ENCODE measurements at regions not wholly inside any gene's neighbourhood (a gene's known extent, or its start where the extent isn't known, plus 50 kb on each side); places are given as distances from the start of the nearest gene placed in this dataset.

DNA sequence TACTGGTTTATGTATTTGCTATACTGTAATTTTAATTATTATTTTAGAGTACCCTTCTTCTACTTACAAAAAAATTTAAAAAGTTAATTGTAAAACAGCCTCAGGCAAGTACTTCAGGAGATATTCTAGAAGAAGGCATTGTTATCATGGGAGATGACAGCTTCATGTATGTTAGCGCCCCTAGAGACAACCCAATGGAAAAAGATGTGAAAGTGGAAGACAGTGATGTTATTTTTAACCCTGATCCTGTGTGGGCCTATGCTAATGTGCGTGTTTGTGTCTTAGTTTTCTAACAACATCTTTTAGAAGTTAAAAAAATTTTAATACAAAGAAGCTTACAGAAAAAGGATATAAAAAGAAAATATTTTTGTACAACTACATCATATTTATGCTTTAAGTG lies 205.0 kb downstream of the FAM76B start:
- DNase-seq (ENCODE audit: low read depth) = no peak

DNA sequence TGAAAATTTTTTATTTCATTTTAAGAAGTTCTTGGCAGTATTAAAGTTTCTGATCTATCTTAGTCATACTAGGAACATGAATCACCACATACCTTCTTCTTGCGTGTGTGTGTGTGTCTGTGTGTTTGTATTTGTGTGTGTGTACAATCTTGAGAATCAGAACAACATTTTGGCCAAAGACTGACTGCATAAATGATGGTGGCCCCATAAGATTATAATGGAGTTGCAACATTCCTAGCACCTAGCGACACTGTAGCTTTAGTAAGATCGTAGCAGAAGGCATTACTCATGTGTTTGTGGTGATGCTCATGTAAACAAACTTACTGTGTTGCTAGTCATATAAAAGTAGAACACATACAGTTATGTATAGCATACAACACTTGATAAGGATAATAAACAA lies 205.4 kb downstream of the FAM76B start:
- DNase-seq (ENCODE audit: low read depth) = no peak

DNA sequence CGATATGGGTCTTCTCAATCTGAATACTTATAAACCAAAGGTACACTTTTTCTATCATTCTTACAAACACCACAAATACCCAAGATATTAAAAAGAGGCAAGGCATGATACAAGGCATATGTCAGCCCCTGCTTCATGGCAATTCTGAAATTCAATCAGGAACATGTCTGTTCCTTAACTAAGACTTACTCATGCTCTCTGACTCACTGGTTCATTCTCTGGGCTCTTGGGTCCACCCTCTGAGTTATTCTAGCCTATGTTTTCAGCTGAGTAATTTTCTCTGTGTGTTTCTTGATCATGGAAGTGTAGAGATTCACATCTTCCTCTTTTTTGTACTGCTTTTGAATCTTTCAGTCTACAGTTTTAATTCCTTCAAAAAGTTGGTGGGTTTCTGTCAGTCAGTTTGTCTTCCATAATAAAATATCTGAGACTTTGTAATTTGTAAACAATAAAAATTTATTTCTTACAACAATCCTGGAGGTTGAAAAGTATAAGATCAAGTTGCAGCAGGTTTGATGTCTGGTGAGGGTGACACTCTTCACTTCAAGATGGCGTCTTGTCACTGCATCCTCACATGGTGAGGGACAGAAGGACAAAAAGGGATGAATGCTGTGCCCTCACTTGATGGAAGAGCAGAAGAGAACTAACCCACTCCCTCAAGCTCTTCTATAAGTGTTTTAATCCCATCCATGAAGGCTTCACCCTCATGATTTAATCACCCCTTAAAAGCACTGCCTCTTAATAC lies 211.7 kb downstream of the FAM76B start:
- no peak for DNase-seq (ENCODE audit: low read depth)

DNA sequence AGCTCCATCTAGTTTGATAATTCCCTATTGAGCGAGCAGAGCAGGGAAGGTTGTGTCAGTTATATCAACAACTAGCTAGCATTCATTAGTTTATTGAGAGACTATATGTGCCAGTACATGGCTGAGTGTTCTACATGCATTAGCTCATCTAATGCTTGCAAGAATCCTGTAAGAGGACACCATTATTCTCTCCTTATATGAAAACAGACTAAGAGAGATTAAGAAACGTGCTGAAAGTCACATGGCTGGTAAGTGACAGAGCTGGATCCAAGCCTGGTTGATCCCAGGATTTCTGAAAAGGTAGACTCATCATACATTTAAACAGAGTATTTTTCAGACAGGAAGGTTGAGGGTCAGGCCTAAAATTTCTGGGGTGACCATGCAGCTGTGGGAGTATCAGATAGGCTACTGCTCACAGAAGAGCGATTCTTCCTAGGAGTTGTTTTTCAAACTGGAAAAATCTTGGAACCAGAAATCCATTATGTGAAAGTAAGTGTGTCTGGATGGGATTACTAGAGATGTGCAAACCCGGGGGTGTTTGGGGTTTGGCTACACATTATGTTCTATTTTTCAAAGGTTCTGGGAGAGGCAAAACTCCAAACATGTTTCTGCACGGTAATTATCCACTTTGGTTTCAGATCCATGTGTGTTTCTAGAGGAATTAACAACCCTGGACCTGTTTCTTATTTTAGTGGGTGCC lies 213.3 kb downstream of the FAM76B start:
- DNase-seq (ENCODE audit: low read depth) = no peak

DNA sequence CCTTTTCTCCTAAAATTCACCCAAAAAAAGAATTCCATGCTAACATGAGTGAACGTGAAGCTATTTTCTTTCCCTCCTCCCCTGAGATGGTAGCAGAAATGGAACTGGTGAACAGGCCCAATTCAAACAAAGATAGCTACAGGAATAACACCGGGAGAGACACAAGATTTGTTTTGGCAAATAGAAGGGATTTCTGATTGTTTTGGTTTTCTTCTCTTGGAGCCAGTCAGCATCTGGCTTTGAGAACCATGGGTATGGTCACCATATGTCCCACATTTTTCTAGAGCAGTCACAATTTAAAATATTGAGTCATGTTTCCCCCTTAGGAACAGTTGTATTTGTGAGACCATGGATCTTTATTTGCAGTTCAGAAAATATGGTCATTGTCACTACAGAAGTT lies 214.1 kb downstream of the FAM76B start:
- DNase-seq (ENCODE audit: low read depth) = no peak

DNA sequence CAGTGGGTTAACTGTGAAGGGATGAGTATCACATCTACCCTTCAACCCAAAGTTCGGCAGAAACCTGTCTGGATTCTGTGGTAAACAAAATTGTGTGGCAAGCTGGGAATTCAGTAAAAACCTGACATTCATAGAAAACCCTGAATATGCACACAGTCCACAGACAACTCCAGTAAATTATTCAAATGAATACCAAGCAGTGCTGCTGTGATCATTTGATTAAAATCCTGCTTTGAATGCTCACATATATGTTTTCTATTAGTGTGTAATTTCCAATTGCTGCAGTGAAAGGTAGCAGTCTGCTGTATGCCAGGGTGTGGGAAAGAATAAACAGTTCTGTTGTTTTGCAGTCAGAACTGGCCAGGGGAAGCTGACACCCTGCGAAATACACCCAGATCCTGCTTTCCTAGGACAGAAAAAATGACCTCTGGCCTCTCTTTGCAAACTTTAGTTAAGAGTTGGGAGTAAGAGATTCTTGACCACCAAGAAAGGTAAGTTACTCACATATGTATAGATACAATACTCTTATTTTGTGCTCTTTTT lies 217.8 kb downstream of the FAM76B start:
- no peak for DNase-seq (ENCODE audit: low read depth)

DNA sequence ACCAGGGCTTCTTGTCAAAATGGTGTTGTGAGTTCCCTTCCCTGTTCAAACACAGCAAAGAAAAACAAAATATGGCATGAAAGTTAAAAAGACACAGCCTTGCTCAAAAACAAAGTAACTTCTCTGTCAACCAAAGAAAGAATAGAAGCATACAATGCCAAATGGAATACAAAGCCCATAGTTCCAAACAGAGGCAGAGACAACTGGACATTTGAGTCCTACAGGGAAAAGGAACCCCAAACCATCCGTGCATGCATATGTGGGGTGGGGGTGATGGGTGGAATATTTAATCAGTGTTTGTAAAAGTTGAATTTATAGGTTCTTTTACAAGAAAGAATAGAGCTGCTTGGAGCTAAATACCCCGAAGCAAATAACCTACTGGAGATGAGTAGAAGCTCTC lies 218.7 kb downstream of the FAM76B start:
- DNase-seq (ENCODE audit: low read depth) = no peak

DNA sequence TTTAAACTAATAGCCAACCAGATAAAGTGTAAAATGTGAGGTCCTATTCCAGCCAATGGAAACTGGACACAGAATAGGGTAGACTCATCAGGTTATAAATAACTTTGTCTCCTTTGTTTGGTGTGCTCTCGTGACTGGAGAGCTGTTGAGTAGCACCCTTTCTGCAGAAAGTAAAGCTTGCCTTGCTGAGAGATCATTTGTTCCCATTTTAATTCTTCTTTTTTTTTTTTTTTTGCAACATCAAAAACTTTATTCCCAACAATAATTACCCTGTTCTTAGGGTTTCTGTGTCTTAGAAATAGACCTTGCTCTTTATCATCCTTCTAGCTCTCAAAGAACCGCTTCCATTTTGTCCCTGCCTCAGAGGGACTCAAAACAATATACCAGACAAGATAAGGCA lies 220.4 kb downstream of the FAM76B start:
- no peak for DNase-seq (ENCODE audit: low read depth)

DNA sequence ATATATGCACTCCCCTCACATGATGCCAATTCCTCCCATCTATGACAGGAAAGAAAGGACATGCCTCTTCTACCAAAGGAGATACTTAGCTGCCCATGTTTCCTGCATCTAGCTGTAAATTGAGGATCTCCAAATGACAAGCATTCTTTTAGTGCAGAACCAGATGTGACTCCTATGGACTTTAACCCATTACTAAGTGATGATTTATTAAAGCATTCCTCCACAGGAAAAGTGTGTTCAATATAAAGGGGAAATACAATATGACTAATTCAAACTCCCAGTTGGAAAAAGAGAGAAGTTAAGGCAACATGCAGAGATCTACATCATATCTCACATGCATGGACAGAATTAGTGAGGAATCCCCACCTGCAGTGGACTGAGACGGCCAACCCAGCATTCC lies 221.3 kb downstream of the FAM76B start:
- no peak for DNase-seq (ENCODE audit: low read depth)

DNA sequence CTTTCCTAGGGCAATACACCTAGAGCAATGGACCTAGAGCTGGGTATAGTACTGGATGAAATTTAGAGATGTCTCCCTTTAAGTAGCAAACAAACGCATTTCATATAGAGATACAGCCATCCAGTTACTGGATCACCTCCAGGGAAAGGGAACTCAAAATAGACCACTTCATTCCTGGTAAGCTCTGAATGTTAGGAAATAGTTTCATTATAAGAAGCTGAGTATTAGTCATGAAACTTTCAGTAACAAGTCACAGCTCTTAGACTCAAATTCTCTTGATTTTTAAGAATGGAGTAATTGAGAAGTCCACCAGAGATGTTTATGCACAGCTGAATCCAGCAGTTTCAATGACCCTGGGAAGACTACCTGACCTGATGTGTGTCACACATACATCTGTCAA lies 221.9 kb downstream of the FAM76B start:
- no peak for DNase-seq (ENCODE audit: low read depth)

DNA sequence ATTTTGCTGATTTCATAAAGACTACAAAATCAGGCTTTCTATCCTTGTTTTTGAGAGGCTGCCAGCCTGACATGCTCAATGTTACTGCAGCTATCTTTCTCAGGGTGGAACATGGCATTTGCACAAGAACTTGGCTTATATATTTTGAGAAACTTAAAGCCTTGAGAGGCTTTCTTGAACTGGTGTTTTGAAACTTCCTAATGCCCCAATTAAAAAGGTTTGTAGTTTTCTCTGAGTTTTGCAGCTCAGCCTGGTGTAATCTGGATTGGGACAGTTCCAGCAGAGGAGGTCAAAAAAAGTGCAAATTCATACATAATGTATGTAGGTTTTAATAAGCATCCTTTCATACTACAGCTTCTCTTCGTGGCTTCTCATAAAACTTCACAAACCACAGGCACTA lies 223.4 kb downstream of the FAM76B start:
- no peak for DNase-seq (ENCODE audit: low read depth)

DNA sequence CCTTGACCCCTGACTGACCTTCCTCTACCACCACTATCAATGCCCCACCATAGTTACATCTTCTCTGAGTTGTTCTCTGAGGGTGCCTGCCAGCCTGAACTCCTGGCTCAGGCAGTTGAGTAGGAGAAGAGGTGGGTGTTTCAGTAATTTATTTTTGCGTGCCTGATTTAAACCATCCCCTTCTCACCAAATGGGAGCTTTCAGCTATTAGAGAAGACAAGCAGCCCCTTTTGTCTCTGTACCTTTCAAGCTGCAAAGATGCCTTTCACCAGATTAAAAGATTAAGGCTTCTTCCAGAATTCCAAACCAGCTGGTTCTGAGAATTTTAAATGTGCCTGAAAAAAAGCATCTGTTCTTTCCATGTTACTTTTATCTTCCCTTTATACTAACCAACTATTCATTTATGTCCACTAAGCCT lies 223.8 kb downstream of the FAM76B start:
- DNase-seq (ENCODE audit: low read depth) = peak; percentile 32

DNA sequence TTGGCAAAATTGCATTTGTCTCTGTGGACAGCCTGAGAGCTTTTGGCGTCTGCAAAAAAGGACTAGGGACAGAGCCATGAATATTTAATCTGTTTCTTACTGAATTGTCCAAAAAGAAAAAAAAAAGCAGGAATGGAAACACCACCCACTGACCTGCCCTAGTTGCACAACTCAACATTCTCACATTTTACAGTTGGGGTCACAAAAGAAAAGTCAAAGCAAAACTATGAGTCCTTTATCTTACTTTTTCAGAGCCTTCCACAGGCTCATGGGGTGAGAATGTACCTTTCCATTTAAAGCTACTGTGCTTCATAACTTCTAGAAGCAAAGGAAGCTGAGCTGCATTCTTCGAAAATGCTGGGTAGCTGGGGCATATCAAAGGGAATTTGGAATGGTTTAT lies 225.7 kb downstream of the FAM76B start:
- DNase-seq (ENCODE audit: low read depth) = no peak

DNA sequence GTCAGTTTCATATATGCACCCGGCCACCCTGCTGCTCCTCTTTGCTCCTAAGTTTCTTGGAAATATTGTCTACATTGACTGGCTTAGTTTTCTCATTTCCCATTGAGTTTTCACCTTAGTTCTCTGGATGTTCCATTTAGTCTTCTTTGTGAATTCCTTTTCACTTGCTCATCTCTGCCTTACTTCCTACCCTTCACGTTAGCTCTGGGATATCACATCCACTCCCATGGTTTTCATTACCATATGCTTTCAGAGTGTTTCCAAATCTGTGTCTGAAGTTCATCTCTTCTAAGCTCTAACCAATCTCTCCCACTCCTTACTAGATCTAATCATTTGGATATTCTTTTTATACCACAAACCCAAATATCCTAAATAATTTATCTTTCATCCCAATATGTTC lies 226.4 kb downstream of the FAM76B start:
- no peak for DNase-seq (ENCODE audit: low read depth)

DNA sequence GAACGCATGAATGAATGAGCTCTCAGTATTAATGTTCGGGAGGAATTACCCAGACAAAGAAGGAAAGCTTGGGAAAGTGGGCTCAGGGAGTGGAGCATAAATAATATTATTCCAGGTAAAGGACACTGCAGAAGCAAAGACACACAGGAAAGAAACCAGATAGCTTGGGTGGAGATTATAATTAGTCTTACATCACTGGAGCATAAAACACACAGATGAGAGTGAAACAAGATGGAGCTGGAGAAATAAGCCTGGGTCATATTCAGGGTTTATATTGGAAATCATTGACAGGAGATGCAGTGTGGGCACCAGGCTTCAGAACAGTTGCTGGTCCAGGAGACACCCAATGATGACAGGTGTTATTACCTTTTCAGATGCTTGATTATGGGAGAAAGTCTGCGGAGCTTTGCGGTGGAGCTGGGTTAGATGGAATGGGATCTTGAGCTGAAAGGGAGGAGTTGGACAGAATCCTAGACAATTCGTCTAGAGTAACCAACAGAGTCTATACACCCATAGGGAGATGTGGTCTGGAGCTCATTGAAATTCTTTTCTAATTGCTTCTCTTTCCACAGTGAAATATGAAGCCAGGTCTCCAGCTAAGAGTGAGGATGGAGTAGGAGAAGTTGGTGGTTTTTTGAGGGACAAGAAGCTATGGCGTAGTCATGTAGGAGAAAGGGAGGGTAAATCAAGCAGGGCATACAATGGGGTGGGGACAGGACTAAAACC lies 227.2 kb downstream of the FAM76B start:
- no peak for DNase-seq (ENCODE audit: low read depth)

DNA sequence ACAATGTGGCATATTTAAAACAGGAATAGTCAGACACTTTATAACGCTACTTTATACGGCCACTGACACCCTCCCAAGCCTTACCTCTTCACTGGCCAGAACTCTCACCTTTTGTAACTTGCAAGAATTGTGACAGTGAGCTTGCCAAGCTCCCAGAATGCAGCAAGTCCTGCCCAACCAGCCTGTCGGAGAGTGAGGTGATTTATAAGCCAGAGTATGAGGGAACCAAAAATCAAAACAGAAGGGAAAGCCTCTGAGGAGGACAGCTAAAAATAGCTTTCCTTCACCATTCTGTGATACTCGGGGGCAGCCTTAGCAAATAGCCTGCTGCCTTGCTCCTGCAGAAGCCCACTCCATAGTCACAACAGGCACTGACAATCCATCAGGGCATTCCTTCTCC lies 229.7 kb downstream of the FAM76B start:
- no peak for DNase-seq (ENCODE audit: low read depth)

DNA sequence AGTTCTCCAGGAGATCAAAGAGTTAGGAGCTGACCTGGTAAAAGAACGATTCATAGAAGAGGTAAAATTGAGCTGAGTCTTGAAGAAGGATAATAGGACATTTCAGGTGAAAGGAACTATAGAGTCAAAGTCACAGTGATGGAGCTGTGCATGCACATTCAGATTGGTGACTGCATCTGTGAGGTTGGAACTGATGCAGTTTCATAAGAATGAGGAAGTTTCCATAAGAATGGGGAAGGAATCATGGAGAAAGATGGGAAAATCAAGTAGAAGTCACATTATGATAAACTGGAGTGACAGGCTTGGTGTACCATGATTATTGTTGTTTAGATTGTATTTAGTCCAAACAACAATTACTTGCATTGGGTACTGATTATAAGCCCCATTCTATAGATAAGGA lies 232.2 kb downstream of the FAM76B start:
- no peak for DNase-seq (ENCODE audit: low read depth)

DNA sequence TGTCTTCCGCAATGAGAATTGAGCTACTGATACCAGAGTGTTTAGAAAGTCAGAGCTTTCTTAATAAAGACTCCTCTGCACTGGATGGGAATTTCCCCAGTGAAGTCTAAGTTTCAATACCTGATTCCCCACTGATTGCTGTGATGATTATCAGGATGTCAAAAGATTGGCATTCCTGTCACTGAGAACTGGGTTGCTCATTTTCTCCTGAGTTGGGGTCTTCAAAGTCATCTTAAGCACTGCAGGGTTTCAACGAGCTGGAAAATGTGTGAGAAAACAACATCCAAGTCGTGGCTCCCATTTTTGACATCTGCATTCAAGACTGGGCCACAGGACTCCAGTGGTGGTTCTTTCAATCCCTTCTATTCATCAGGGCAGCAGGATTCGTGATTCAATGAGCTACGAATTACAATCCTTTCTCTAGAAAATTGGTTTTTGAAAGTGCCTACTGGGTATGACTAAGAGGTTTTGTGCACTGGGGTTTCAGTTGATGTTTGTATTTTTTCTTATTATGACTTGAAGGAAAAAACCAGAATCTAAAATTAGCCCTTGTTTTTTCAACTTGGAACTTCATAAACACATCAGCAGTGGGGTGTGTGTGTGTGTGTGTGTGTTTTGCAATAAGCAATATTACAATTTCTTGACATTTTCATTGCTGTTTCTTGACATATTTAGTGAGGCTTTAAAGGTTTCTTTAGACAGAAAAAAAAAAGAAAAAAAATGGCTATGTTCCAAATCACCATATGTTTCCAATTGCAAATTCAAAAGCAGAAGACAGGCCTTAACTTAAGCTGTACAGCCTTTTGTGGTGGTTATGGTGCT lies 233.0 kb downstream of the FAM76B start:
- DNase-seq (ENCODE audit: low read depth) = no peak

DNA sequence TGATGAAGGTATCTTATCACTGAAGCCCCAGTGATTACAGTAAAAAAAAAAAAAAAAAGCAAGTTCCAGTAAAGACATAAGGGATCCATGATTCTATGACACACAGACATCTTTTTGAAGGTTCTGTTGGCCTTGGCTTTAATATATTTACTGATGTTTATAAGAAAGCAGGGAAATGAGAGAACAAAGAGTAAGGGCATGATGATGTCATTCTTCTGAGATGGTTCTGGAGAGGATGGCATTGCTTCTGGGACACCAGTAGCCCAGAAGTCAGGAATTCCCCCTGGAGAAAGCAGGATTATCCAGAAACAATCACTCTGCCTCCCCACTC lies 233.6 kb downstream of the FAM76B start:
- no peak for DNase-seq (ENCODE audit: low read depth)

DNA sequence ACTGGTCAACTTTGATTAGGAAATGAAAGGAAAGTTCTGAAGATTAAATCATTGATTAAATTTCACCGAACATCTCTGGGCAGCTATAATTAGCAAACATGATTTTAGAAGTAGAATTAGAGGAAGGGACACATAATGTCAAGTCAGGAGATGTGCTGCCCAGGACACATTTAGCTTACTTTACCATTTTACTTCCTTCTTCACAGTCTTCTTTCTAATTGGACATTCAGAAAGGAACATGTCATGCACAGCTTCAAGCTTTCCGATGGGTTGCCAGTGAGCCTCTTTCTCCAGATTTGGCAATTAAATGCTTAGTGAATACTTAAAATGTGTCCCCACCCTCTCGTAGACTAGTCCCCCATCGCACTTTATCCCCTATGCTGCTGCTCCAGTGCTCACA lies 234.7 kb downstream of the FAM76B start:
- DNase-seq (ENCODE audit: low read depth) = no peak

DNA sequence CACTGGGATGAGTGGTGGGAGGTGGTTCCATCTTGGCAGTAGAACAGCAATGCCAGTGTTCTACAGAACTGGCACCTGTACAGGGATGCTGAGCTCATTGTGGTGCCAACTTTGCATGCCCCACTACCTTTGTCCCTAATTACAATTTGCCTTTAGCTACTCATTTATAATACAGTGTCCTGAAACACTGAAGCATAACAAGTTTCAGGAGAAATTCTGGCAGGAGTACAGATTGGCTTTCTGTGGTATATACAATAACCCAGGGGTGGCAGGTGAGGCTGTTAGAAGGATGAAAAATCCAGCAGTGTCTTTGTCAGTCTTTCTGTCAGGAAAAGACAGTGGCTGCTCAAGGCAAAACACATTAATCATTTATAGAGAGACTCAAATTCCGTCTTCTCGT lies 240.3 kb downstream of the FAM76B start:
- no peak for DNase-seq (ENCODE audit: low read depth)

DNA sequence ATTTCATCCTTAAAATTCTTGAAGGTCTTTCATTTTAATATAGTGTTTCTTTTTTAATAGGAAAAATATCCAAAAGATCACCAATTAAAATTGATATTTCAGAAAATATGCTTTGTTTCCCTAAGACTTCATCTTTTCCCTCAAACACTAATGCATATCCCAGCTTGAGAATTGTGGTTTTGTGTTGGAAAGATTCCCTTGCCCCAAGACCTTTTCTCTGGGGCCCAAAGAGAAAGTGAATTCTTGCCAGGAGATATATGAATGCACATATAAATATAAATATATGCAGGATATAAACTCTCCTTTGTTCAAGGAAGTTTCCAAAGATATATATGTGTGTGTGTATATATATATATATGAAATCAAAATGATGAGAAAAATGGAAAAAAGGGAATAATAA lies 241.2 kb downstream of the FAM76B start:
- no peak for DNase-seq (ENCODE audit: low read depth)
